Activated CD4-positive, alpha-beta memory T cell treated with anti-CD3 and anti-CD28 coated beads for 36 hours (primary cell): ENCODE measurements at regions not wholly inside any gene's neighbourhood (a gene's known extent, or its start where the extent isn't known, plus 50 kb on each side); places are given as distances from the start of the nearest gene placed in this dataset.

Experiments
- CTCF ChIA-PET: fragments of 350-600 bp; sonication (Branson Sonifier 250); formaldehyde crosslinking; loops from one replicate; lab custom pipeline; 2021; ENCODE audit warnings: antibody characterized with exemption, inconsistent platforms; lab: Charles Lee
- POLR2A ChIA-PET: fragments of 350-600 bp; sonication (Branson Sonifier 250); formaldehyde crosslinking; loops from one replicate; lab custom pipeline; 2021; ENCODE audit warnings: antibody characterized with exemption; lab: Charles Lee
- DNase-seq: peaks from one replicate; pipeline ENCODE4 v3.0.0-alpha.2; 2020
- H3K27ac Mint-ChIP-seq: one replicate; pipeline ENCODE4 v1.8.0; 2021; ENCODE audit warnings: mixed read lengths
- H3K27me3 Mint-ChIP-seq: one replicate; pipeline ENCODE4 v1.8.0; 2021; ENCODE audit warnings: mixed read lengths
- H3K36me3 Mint-ChIP-seq: one replicate; pipeline ENCODE4 v1.8.0; 2021; ENCODE audit warnings: mixed read lengths
- H3K4me1 Mint-ChIP-seq: one replicate; pipeline ENCODE4 v1.8.0; 2021; ENCODE audit warnings: low read depth, mixed read lengths
- H3K4me3 Mint-ChIP-seq: one replicate; pipeline ENCODE4 v1.8.0; 2021; ENCODE audit warnings: mild to moderate bottlenecking, mixed read lengths
- H3K9me3 Mint-ChIP-seq: one replicate; pipeline ENCODE4 v1.8.0; 2021; ENCODE audit warnings: mixed read lengths
- intact Hi-C: fragments of 100-400 bp; cut with micrococcal nuclease; formaldehyde crosslinking; loops from one replicate; pipeline ENCODE4 v1.15.1; 2023

- CTCF ChIA-PET: interaction anchor here (0.7 to 1.3 kb wide), 4 partner anchors 11 to 507 kb away, joined by 3 to 9 read pairs (median 4); no protein-coding TSS in a partner anchor
- H3K27me3 Mint-ChIP-seq: peaks cover 69% of the 10 kb centered on the region
Measured at GRCh38 chr7:25862261-25863004, 289.6 kb upstream of the NFE2L3 start.

GRCh38 chr7:25863005-25863728 is 288.8 kb upstream of the NFE2L3 start:
- H3K9me3 Mint-ChIP-seq: peaks cover 6% of the 10 kb centered on the region
- ChIA-PET POLR2A (interaction anchor here (1.9 kb wide), 1 partner anchor 336 kb away, joined by 5 read pairs; no protein-coding TSS in a partner anchor), CTCF (interaction anchor here (0.7 to 1.3 kb wide), 2 partner anchors 30 to 506 kb away, joined by 3 to 6 read pairs; no protein-coding TSS in a partner anchor)
- intact Hi-C loops: loop anchor here (2.0 to 5.0 kb wide), 7 partner anchors 32 to 1800 kb away; partner anchors contain the start of genes CBX3, HIBADH, HNRNPA2B1 and HOXA1
- no peak for DNase-seq
- no peak overlapping the region for H3K27ac Mint-ChIP-seq
- peaks cover 22% of the 10 kb centered on the region for H3K4me1 Mint-ChIP-seq
- peaks cover 74% of the 10 kb centered on the region for H3K27me3 Mint-ChIP-seq
- H3K36me3 Mint-ChIP-seq: peaks cover 10% of the 10 kb centered on the region
- peak overlapping the region; percentile 65 for H3K4me3 Mint-ChIP-seq

More at GRCh38 chr7:25862261-25863004, 289.6 kb upstream of the NFE2L3 start:
- peaks cover 6% of the 10 kb centered on the region for H3K9me3 Mint-ChIP-seq
- peaks cover 22% of the 10 kb centered on the region for H3K4me1 Mint-ChIP-seq
- H3K4me3 Mint-ChIP-seq: peak overlapping the region; percentile 65
- POLR2A ChIA-PET: interaction anchor here (0.5 to 1.9 kb wide), 2 partner anchors 294 to 337 kb away, joined by 3 to 5 read pairs; no protein-coding TSS in a partner anchor
- peak overlapping the region; percentile 60 for H3K27ac Mint-ChIP-seq
- intact Hi-C loops: loop anchor here (1.0 to 5.0 kb wide), 12 partner anchors 8 to 1800 kb away; partner anchors contain the start of genes CBX3, HIBADH, HNRNPA2B1 and HOXA1
- peak; percentile 98 for DNase-seq
- H3K36me3 Mint-ChIP-seq: peaks cover 10% of the 10 kb centered on the region

- POLR2A ChIA-PET: no interaction called here
- Mint-ChIP-seq H3K27me3 (peaks cover 76% of the 10 kb centered on the region), H3K4me1 (peaks cover 22% of the 10 kb centered on the region), H3K9me3 (peaks cover 6% of the 10 kb centered on the region), H3K36me3 (peaks cover 10% of the 10 kb centered on the region), H3K4me3 (no peak overlapping the region), H3K27ac (no peak overlapping the region)
- intact Hi-C loops: loop anchor here (2.0 to 5.0 kb wide), 7 partner anchors 31 to 1799 kb away; partner anchors contain the start of genes CBX3, HIBADH, HNRNPA2B1 and HOXA1
- CTCF ChIA-PET: no interaction called here
- no peak for DNase-seq
Measured at GRCh38 chr7:25863729-25864110, 288.3 kb upstream of the NFE2L3 start.

GRCh38 chr7:25864511-25864910 is 287.5 kb upstream of the NFE2L3 start:
- DNase-seq: no peak
- intact Hi-C loops: loop anchor here (5.0 kb wide), 3 partner anchors 1233 to 1323 kb away; partner anchors contain the start of genes HOXA1 and HOXA11
- POLR2A ChIA-PET: no interaction called here
- Mint-ChIP-seq H3K27ac (no peak overlapping the region), H3K4me1 (peaks cover 22% of the 10 kb centered on the region), H3K9me3 (peaks cover 4% of the 10 kb centered on the region), H3K36me3 (peaks cover 8% of the 10 kb centered on the region), H3K4me3 (no peak overlapping the region), H3K27me3 (peaks cover 75% of the 10 kb centered on the region)
- CTCF ChIA-PET: interaction anchor here (2.3 kb wide), 1 partner anchor 10 kb away, joined by 9 read pairs; no protein-coding TSS in a partner anchor

GRCh38 chr7:25864943-25865751 is 286.9 kb upstream of the NFE2L3 start:
- no peak for DNase-seq
- ChIA-PET POLR2A (no interaction called here), CTCF (interaction anchor here (2.3 kb wide), 1 partner anchor 11 kb away, joined by 9 read pairs; no protein-coding TSS in a partner anchor)
- Mint-ChIP-seq H3K27me3 (peaks cover 73% of the 10 kb centered on the region), H3K9me3 (no peaks in the 10 kb centered on the region), H3K36me3 (peaks cover 8% of the 10 kb centered on the region), H3K4me1 (peaks cover 19% of the 10 kb centered on the region), H3K27ac (no peak overlapping the region), H3K4me3 (no peak overlapping the region)
- intact Hi-C loops: loop anchor here (5.0 kb wide), 3 partner anchors 1232 to 1322 kb away; partner anchors contain the start of genes HOXA1 and HOXA11

GRCh38 chr7:25868509-25868908 is 283.5 kb upstream of the NFE2L3 start:
- Mint-ChIP-seq H3K4me3 (no peak overlapping the region), H3K4me1 (no peaks in the 10 kb centered on the region), H3K27me3 (peaks cover 53% of the 10 kb centered on the region), H3K27ac (no peak overlapping the region), H3K36me3 (no peaks in the 10 kb centered on the region), H3K9me3 (no peaks in the 10 kb centered on the region)
- intact Hi-C loops: no loop called here
- ChIA-PET CTCF (interaction anchor here (0.6 to 1.0 kb wide), 2 partner anchors 26 to 276 kb away, joined by 3 read pairs; no protein-coding TSS in a partner anchor), POLR2A (no interaction called here)
- no peak for DNase-seq

- Mint-ChIP-seq H3K27me3 (peaks cover 50% of the 10 kb centered on the region), H3K4me3 (no peak overlapping the region), H3K9me3 (no peaks in the 10 kb centered on the region), H3K36me3 (no peaks in the 10 kb centered on the region), H3K27ac (no peak overlapping the region), H3K4me1 (no peaks in the 10 kb centered on the region)
- CTCF ChIA-PET: interaction anchor here (0.7 kb wide), 1 partner anchor 22 kb away, joined by 3 read pairs; no protein-coding TSS in a partner anchor
- intact Hi-C loops: no loop called here
- POLR2A ChIA-PET: no interaction called here
- no peak for DNase-seq
Measured at GRCh38 chr7:25870574-25870973, 281.4 kb upstream of the NFE2L3 start.

GRCh38 chr7:25876092-25876491 is 275.9 kb upstream of the NFE2L3 start:
- CTCF ChIA-PET: no interaction called here
- H3K36me3 Mint-ChIP-seq: no peaks in the 10 kb centered on the region
- no peak overlapping the region for H3K27ac Mint-ChIP-seq
- no peak for DNase-seq
- H3K9me3 Mint-ChIP-seq: peaks cover 2% of the 10 kb centered on the region
- H3K4me3 Mint-ChIP-seq: no peak overlapping the region
- intact Hi-C loops: no loop called here
- peaks cover 26% of the 10 kb centered on the region for H3K27me3 Mint-ChIP-seq
- no peaks in the 10 kb centered on the region for H3K4me1 Mint-ChIP-seq
- POLR2A ChIA-PET: no interaction called here

GRCh38 chr7:25877802-25878789 is 273.9 kb upstream of the NFE2L3 start:
- Mint-ChIP-seq H3K27me3 (peaks cover 26% of the 10 kb centered on the region), H3K4me3 (no peak overlapping the region), H3K27ac (no peak overlapping the region), H3K4me1 (no peaks in the 10 kb centered on the region), H3K36me3 (no peaks in the 10 kb centered on the region), H3K9me3 (peaks cover 2% of the 10 kb centered on the region)
- intact Hi-C loops: no loop called here
- no peak for DNase-seq
- POLR2A ChIA-PET: no interaction called here
- CTCF ChIA-PET: interaction anchor here (1.0 to 1.4 kb wide), 2 partner anchors 15 to 19 kb away, joined by 3 to 6 read pairs; no protein-coding TSS in a partner anchor

GRCh38 chr7:25879799-25880198 is 272.2 kb upstream of the NFE2L3 start:
- Mint-ChIP-seq H3K9me3 (peaks cover 2% of the 10 kb centered on the region), H3K4me1 (no peaks in the 10 kb centered on the region), H3K27ac (no peak overlapping the region)

More at GRCh38 chr7:25879799-25880198, 272.2 kb upstream of the NFE2L3 start:
- Mint-ChIP-seq H3K27me3 (peaks cover 26% of the 10 kb centered on the region), H3K36me3 (no peaks in the 10 kb centered on the region), H3K4me3 (no peak overlapping the region)
- intact Hi-C loops: no loop called here
- ChIA-PET POLR2A (no interaction called here), CTCF (interaction anchor here (0.7 to 3.8 kb wide), 3 partner anchors 13 to 571 kb away, joined by 3 to 14 read pairs (median 3); no protein-coding TSS in a partner anchor)
- no peak for DNase-seq
